Common myeloid progenitor, CD34-positive (primary cell): ENCODE measurements at regions not wholly inside any gene's neighbourhood (a gene's known extent, or its start where the extent isn't known, plus 50 kb on each side); places are given as distances from the start of the nearest gene placed in this dataset.

Experiments used
- CTCF ChIA-PET: fragments of 350-600 bp; sonication (Branson Sonifier 250); formaldehyde crosslinking; loops from one replicate; lab custom pipeline; 2021; ENCODE audit warnings: antibody characterized with exemption; lab: Charles Lee
- POLR2A ChIA-PET: fragments of 350-600 bp; sonication (Branson Sonifier 250); formaldehyde crosslinking; loops from one replicate; lab custom pipeline; 2021; ENCODE audit warnings: antibody characterized with exemption; lab: Charles Lee
- DNase-seq, 3 donors: peaks; one replicate each; pipeline versions ENCODE4 v3.0.0 to v3.0.0-alpha.2; 2013
- H3K27ac ChIP-seq, 2 experiments: 1 replicate in 1 of 2; 2 replicates in 1 of 2; pipeline ENCODE4 v1.7.0; 2013; ENCODE audit warnings: inconsistent platforms in 2 of 2, low read length in 2 of 2, mild to moderate bottlenecking in 2 of 2, low read depth in 1 of 2, moderate library complexity in 1 of 2; ENCODE audit not compliant: severe bottlenecking in 2 of 2, insufficient read depth in 1 of 2, poor library complexity in 1 of 2
- H3K27me3 ChIP-seq, 5 experiments: replicated peaks in 2 of 5; 1 replicate in 3 of 5; 2 replicates in 2 of 5; pipeline versions ENCODE4 v1.6.1 to v1.7.0; 2013; ENCODE audit warnings: low read length in 4 of 5, mild to moderate bottlenecking in 2 of 5, moderate library complexity in 2 of 5, inconsistent platforms in 1 of 5; ENCODE audit not compliant: insufficient read depth in 5 of 5, control insufficient read depth in 4 of 5
- H3K36me3 ChIP-seq, 4 experiments: 1 replicate in 2 of 4; 2 replicates in 2 of 4; pipeline versions ENCODE4 v1.6.1 to v1.7.0; 2013; ENCODE audit warnings: low read length in 3 of 4, control low read depth in 1 of 4, mild to moderate bottlenecking in 1 of 4; ENCODE audit not compliant: control insufficient read depth in 4 of 4, insufficient read depth in 4 of 4
- H3K4me1 ChIP-seq, 4 experiments: 1 replicate in 3 of 4; 2 replicates in 1 of 4; pipeline versions ENCODE4 v1.6.1 to v1.7.1; 2013; ENCODE audit warnings: low read length in 3 of 4, mild to moderate bottlenecking in 3 of 4, control low read depth in 1 of 4, inconsistent platforms in 1 of 4, moderate library complexity in 1 of 4; ENCODE audit not compliant: control insufficient read depth in 4 of 4, insufficient read depth in 4 of 4; ENCODE audit errors: control extremely low read depth in 1 of 4
- H3K4me3 ChIP-seq, 7 experiments: 1 replicate in 4 of 7; 2 replicates in 3 of 7; pipeline versions ENCODE4 v1.5.1 to v1.7.0; 2013; ENCODE audit warnings: mild to moderate bottlenecking in 7 of 7, low read length in 6 of 7, moderate library complexity in 6 of 7, inconsistent platforms in 2 of 7, low read depth in 2 of 7, control low read depth in 1 of 7; ENCODE audit not compliant: insufficient read depth in 4 of 7, control insufficient read depth in 1 of 7; ENCODE audit errors: extremely low read depth in 1 of 7
- H3K9me3 ChIP-seq, 5 experiments: 1 replicate in 4 of 5; 2 replicates in 1 of 5; pipeline versions ENCODE4 v1.6.1 to v1.7.1; 2013; ENCODE audit warnings: low read length in 4 of 5, mild to moderate bottlenecking in 2 of 5, inconsistent platforms in 1 of 5, low read depth in 1 of 5, moderate library complexity in 1 of 5; ENCODE audit not compliant: control insufficient read depth in 4 of 5, insufficient read depth in 2 of 5; ENCODE audit errors: control extremely low read depth in 1 of 5
- WGBS: methylation state at CpG from one replicate; pipeline ENCODE4 v1.1.5; 2013; ENCODE audit not compliant: insufficient coverage; 5-methylcytosine and 5-hydroxymethylcytosine counted together

GRCh38 chr2:38168710-38169480 is 92.9 kb upstream of the CYP1B1 start:
- no peak overlapping the region for H3K27ac ChIP-seq
- CTCF ChIA-PET: interaction anchor here (0.9 to 1.4 kb wide), 2 partner anchors 11 to 12 kb away, joined by 3 read pairs; no protein-coding TSS in a partner anchor
- no peak for DNase-seq

GRCh38 chr2:38167968-38168350 is 92.0 kb upstream of the CYP1B1 start:
- Histone ChIP-seq H3K36me3 (no peaks in the 10 kb centered on the region), H3K9me3 (peaks cover 0 to 6% (median 4%) of the 10 kb centered on the region in 5 experiments), H3K4me3 (no peak overlapping the region), H3K27ac (no peak overlapping the region), H3K4me1 (no peaks in the 10 kb centered on the region), H3K27me3 (peaks cover 0 to 33% (median 6%) of the 10 kb centered on the region in 5 experiments)
- POLR2A ChIA-PET: no interaction called here
- no peak for DNase-seq
- CTCF ChIA-PET: no interaction called here
- 88% methylated on average over 1 of the region's 2 CpGs for whole genome bisulfite sequencing

More at GRCh38 chr2:38168710-38169480, 92.9 kb upstream of the CYP1B1 start:
- H3K4me3 ChIP-seq: no peak overlapping the region
- POLR2A ChIA-PET: no interaction called here
- WGBS: 77% methylated on average over 3 of the region's 5 CpGs
- no peaks in the 10 kb centered on the region for H3K36me3 ChIP-seq
- H3K4me1 ChIP-seq: no peaks in the 10 kb centered on the region
- peaks cover 0 to 6% (median 4%) of the 10 kb centered on the region in 5 experiments for H3K9me3 ChIP-seq
- peaks cover 0 to 29% (median 6%) of the 10 kb centered on the region in 5 experiments for H3K27me3 ChIP-seq

- H3K27ac ChIP-seq: no peak overlapping the region
- H3K27me3 ChIP-seq: peaks cover under 1 to 31% (median 11%) of the 10 kb centered on the region in 5 experiments
- H3K9me3 ChIP-seq: peaks cover 0 to 3% (median under 1%) of the 10 kb centered on the region in 5 experiments
- ChIA-PET POLR2A (no interaction called here), CTCF (interaction anchor here (0.8 to 0.9 kb wide), 2 partner anchors 8 to 50 kb away, joined by 3 read pairs; no protein-coding TSS in a partner anchor)
- no peak for DNase-seq
- H3K4me3 ChIP-seq: no peak overlapping the region
- no CpG with 5 or more reads among the region's 2 CpGs for WGBS
- no peaks in the 10 kb centered on the region for H3K36me3 ChIP-seq
- no peaks in the 10 kb centered on the region for H3K4me1 ChIP-seq
Observed at GRCh38 chr2:38165698-38166097, 89.7 kb upstream of the CYP1B1 start.

GRCh38 chr2:38164881-38165280 is 88.9 kb upstream of the CYP1B1 start:
- WGBS: 100% methylated on average over 3 of the region's 4 CpGs

GRCh38 chr2:38163579-38163978 is 87.6 kb upstream of the CYP1B1 start:
- H3K27me3 ChIP-seq: peaks cover 0 to 26% (median 17%) of the 10 kb centered on the region in 5 experiments
- no peak overlapping the region for H3K27ac ChIP-seq
- ChIA-PET POLR2A (no interaction called here), CTCF (no interaction called here)
- no peaks in the 10 kb centered on the region for H3K36me3 ChIP-seq
- H3K4me3 ChIP-seq: no peak overlapping the region
- H3K4me1 ChIP-seq: no peaks in the 10 kb centered on the region
- no peaks in the 10 kb centered on the region for H3K9me3 ChIP-seq
- DNase-seq: no peak
- WGBS: 100% methylated on average over 1 of the region's 1 CpG

More at GRCh38 chr2:38164881-38165280, 88.9 kb upstream of the CYP1B1 start:
- Histone ChIP-seq H3K27me3 (peaks cover 0 to 29% (median 15%) of the 10 kb centered on the region in 5 experiments), H3K4me1 (no peaks in the 10 kb centered on the region), H3K4me3 (no peak overlapping the region), H3K36me3 (no peaks in the 10 kb centered on the region), H3K9me3 (no peaks in the 10 kb centered on the region), H3K27ac (no peak overlapping the region)
- no peak for DNase-seq
- POLR2A ChIA-PET: no interaction called here
- CTCF ChIA-PET: no interaction called here

GRCh38 chr2:38163006-38163405 is 87.1 kb upstream of the CYP1B1 start:
- Histone ChIP-seq H3K27me3 (peaks cover 0 to 22% (median 15%) of the 10 kb centered on the region in 5 experiments), H3K4me1 (no peaks in the 10 kb centered on the region), H3K4me3 (no peak overlapping the region), H3K36me3 (no peaks in the 10 kb centered on the region), H3K27ac (no peak overlapping the region), H3K9me3 (no peaks in the 10 kb centered on the region)
- ChIA-PET POLR2A (no interaction called here), CTCF (no interaction called here)
- WGBS: 100% methylated on average over 1 of the region's 3 CpGs
- DNase-seq: no peak

GRCh38 chr2:38160516-38160915 is 84.6 kb upstream of the CYP1B1 start:
- CTCF ChIA-PET: no interaction called here
- H3K27ac ChIP-seq: no peak overlapping the region
- no peaks in the 10 kb centered on the region for H3K4me1 ChIP-seq
- H3K36me3 ChIP-seq: no peaks in the 10 kb centered on the region
- no peaks in the 10 kb centered on the region for H3K9me3 ChIP-seq
- POLR2A ChIA-PET: no interaction called here
- H3K27me3 ChIP-seq: peaks cover 0 to 30% (median 18%) of the 10 kb centered on the region in 5 experiments
- no peak for DNase-seq
- no peak overlapping the region for H3K4me3 ChIP-seq
- 97% methylated on average over 5 of the region's 5 CpGs for WGBS
